ENCODE measurements at regions not wholly inside any gene's neighbourhood (a gene's known extent, or its start where the extent isn't known, plus 50 kb on each side); places are given as distances from the start of the nearest gene placed in this dataset.

- no peak for DNase-seq
Measured at GRCh38 chr3:159773706-159774105, 214.9 kb upstream of the IL12A start.

- DNase-seq = no peak
Measured at GRCh38 chr3:159775372-159775961, 213.2 kb upstream of the IL12A start.

- DNase-seq = no peak
Measured at GRCh38 chr3:159776779-159777178, 211.9 kb upstream of the IL12A start.

- DNase-seq = no peak
Measured at GRCh38 chr3:159779883-159780282, 208.8 kb upstream of the IL12A start.

- no peak for DNase-seq
Measured at GRCh38 chr3:159781867-159782266, 206.8 kb upstream of the IL12A start.

- no peak for DNase-seq
Measured at GRCh38 chr3:159782724-159783421, 205.8 kb upstream of the IL12A start.

GRCh38 chr3:159783780-159784742 lies 204.6 kb upstream of the IL12A start:
- no peak for DNase-seq

- DNase-seq = no peak
Measured at GRCh38 chr3:159785273-159785708, 203.3 kb upstream of the IL12A start.

- no peak for DNase-seq
Measured at GRCh38 chr3:159786489-159787177, 202.0 kb upstream of the IL12A start.

GRCh38 chr3:159787178-159787574 lies 201.5 kb upstream of the IL12A start:
- DNase-seq = no peak

- no peak for DNase-seq
Measured at GRCh38 chr3:159787794-159788205, 200.8 kb upstream of the IL12A start.

- no peak for DNase-seq
Measured at GRCh38 chr3:159788291-159788690, 200.3 kb upstream of the IL12A start.

GRCh38 chr3:159789017-159789416 lies 199.6 kb upstream of the IL12A start:
- no peak for DNase-seq

- no peak for DNase-seq
Measured at GRCh38 chr3:159789742-159790635, 198.6 kb upstream of the IL12A start.

- no peak for DNase-seq
Measured at GRCh38 chr3:159791336-159791735, 197.3 kb upstream of the IL12A start.

GRCh38 chr3:159792070-159792469 lies 196.6 kb upstream of the IL12A start:
- DNase-seq = no peak

- DNase-seq = no peak
Measured at GRCh38 chr3:159795042-159795441, 193.6 kb upstream of the IL12A start.

GRCh38 chr3:159795681-159796175 lies 192.9 kb upstream of the IL12A start:
- no peak for DNase-seq

GRCh38 chr3:159796226-159796625 lies 192.4 kb upstream of the IL12A start:
- no peak for DNase-seq

GRCh38 chr3:159796744-159797143 lies 191.9 kb upstream of the IL12A start:
- no peak for DNase-seq

- no peak for DNase-seq
Measured at GRCh38 chr3:159797771-159798170, 190.9 kb upstream of the IL12A start.

- no peak for DNase-seq
Measured at GRCh38 chr3:159798951-159799350, 189.7 kb upstream of the IL12A start.

Data from T-helper 1 cell (primary cell).